ENCODE measurements at regions not wholly inside any gene's neighbourhood (a gene's known extent, or its start where the extent isn't known, plus 50 kb on each side); places are given as distances from the start of the nearest gene placed in this dataset.

- no peak overlapping the region for H3K4me3 ChIP-seq
- no peaks in the 10 kb centered on the region for H3K27me3 ChIP-seq
- TF ChIP-seq POLR2AphosphoS5 (IDR thresholded peaks at IDR 0.05), result no peak
- no peak for TF ChIP-seq CTCF (IDR thresholded peaks at IDR 0.05)
- TF ChIP-seq EP300 (IDR thresholded peaks at IDR 0.05), result no peak
- TF ChIP-seq POLR2A (IDR thresholded peaks at IDR 0.05), result no peak
- WGBS, 2 donors (ENCODE audit: low coverage in 1 of 2), result 92 to 93% methylated on average over 6 to 7 of the region's 7 CpGs
- no peaks in the 10 kb centered on the region for H3K9me3 ChIP-seq
- no peaks in the 10 kb centered on the region for H3K36me3 ChIP-seq
- H3K27ac ChIP-seq, result no peak overlapping the region
- peaks cover 0 to 8% (median 0%) of the 10 kb centered on the region in 3 donors for H3K4me1 ChIP-seq
- ATAC-seq, result no peak
These were observed 80.0 kb upstream of the ATXN1 start for GRCh38 chr6:16841241-16841640.

- TF ChIP-seq POLR2A (IDR thresholded peaks at IDR 0.05) (no peak), CTCF (IDR thresholded peaks at IDR 0.05) (no peak)
- Histone ChIP-seq H3K4me3 (no peak overlapping the region), H3K27ac (no peak overlapping the region), H3K4me1 (peaks cover 0 to 13% (median 0%) of the 10 kb centered on the region in 3 donors), H3K27me3 (no peaks in the 10 kb centered on the region), H3K9me3 (no peaks in the 10 kb centered on the region), H3K36me3 (no peaks in the 10 kb centered on the region)
- WGBS, 2 donors (ENCODE audit: low coverage in 1 of 2), result 82 to 85% methylated on average over 1 to 2 of the region's 2 CpGs
- no peak for ATAC-seq
These were observed 79.5 kb upstream of the ATXN1 start for GRCh38 chr6:16840725-16841124.

- 38 to 55% methylated on average over 3 of the region's 3 CpGs for WGBS, 2 donors (ENCODE audit: low coverage in 1 of 2)
- TF ChIP-seq EP300 (IDR thresholded peaks at IDR 0.05), result no peak
These were observed 79.0 kb upstream of the ATXN1 start for GRCh38 chr6:16840291-16840690.

GRCh38 chr6:16839631-16840179 is 78.4 kb upstream of the ATXN1 start:
- TF ChIP-seq POLR2AphosphoS5 (IDR thresholded peaks at IDR 0.05) (no peak), CTCF (IDR thresholded peaks at IDR 0.05) (no peak), POLR2A (IDR thresholded peaks at IDR 0.05) (no peak), EP300 (IDR thresholded peaks at IDR 0.05) (no peak)
- H3K27me3 ChIP-seq, result no peaks in the 10 kb centered on the region
- no peaks in the 10 kb centered on the region for H3K9me3 ChIP-seq
- 88 to 100% methylated on average over 2 of the region's 2 CpGs for WGBS, 2 donors (ENCODE audit: low coverage in 1 of 2)
- no peak for ATAC-seq
- peaks cover 0 to 15% (median 0%) of the 10 kb centered on the region in 3 donors for H3K4me1 ChIP-seq
- no peak overlapping the region for H3K4me3 ChIP-seq
- H3K36me3 ChIP-seq, result no peaks in the 10 kb centered on the region
- no peak overlapping the region for H3K27ac ChIP-seq

More at GRCh38 chr6:16840291-16840690, 79.0 kb upstream of the ATXN1 start:
- ATAC-seq, result no peak
- Histone ChIP-seq H3K9me3 (no peaks in the 10 kb centered on the region), H3K36me3 (no peaks in the 10 kb centered on the region), H3K4me1 (peaks cover 0 to 15% (median 0%) of the 10 kb centered on the region in 3 donors), H3K27ac (no peak overlapping the region), H3K27me3 (no peaks in the 10 kb centered on the region), H3K4me3 (no peak overlapping the region)

GRCh38 chr6:16837217-16837972 is 76.1 kb upstream of the ATXN1 start:
- ATAC-seq, result no peak
- TF ChIP-seq POLR2AphosphoS5 (IDR thresholded peaks at IDR 0.05), result no peak
- TF ChIP-seq EP300 (IDR thresholded peaks at IDR 0.05), result no peak
- no peak for TF ChIP-seq CTCF (IDR thresholded peaks at IDR 0.05)
- TF ChIP-seq POLR2A (IDR thresholded peaks at IDR 0.05), result no peak
- H3K4me3 ChIP-seq, result no peak overlapping the region
- no peaks in the 10 kb centered on the region for H3K9me3 ChIP-seq
- H3K27me3 ChIP-seq, result no peaks in the 10 kb centered on the region
- no peaks in the 10 kb centered on the region for H3K36me3 ChIP-seq
- peak overlapping the region in 1 of 4 donors; percentile 58 for H3K27ac ChIP-seq
- peaks cover 0 to 15% (median 0%) of the 10 kb centered on the region in 3 donors for H3K4me1 ChIP-seq
- WGBS, 2 donors (ENCODE audit: low coverage in 1 of 2), result 91% methylated on average over 4 to 5 of the region's 6 CpGs
